GM12872 (cell line): ENCODE measurements at regions not wholly inside any gene's neighbourhood (a gene's known extent, or its start where the extent isn't known, plus 50 kb on each side); places are given as distances from the start of the nearest gene placed in this dataset.

Source experiments
- CTCF ChIP-seq: IDR thresholded peaks from 3 replicates; pipeline ENCODE4 v1.5.1; 2011; ENCODE audit warnings: low read depth, mild to moderate bottlenecking, low read length, moderate library complexity; ENCODE audit not compliant: insufficient read depth

DNA sequence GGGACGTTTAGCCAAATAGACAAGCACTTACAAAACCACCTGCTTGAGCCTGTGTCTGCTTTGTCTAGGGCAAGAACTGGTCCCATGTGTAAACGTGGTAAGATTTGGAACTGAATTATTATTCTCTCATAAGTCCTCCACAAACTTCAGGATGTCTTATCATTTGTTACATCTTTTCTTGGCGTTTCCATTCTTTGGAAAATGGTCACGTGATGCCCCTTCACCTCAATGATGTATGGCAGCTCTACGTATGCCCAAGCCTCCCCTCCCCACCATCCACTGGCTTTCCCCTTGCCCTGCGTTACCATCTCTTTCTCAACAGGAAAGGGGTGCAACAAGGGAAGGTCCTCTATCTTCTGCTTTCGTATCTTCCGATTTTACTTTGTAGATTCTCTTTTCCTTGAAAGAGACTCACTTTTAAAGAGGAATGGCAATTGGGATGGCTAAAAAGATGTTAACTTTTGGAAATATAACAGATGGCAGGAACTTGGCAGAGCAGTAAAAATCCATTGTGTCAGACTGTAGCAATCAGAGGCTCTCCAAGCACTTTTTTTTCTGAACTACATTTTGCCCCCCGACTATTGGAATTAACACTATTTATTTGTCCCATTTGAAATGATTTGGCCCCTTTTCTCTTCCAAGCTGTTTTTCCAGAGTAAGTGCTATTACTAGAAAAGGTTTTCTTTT is 117.6 kb downstream of the FAT3 start:
- TF ChIP-seq CTCF, result no peak

- TF ChIP-seq CTCF, result no peak
Observed at GRCh38 chr11:92342886-92343285, 118.3 kb downstream of the FAT3 start.

DNA sequence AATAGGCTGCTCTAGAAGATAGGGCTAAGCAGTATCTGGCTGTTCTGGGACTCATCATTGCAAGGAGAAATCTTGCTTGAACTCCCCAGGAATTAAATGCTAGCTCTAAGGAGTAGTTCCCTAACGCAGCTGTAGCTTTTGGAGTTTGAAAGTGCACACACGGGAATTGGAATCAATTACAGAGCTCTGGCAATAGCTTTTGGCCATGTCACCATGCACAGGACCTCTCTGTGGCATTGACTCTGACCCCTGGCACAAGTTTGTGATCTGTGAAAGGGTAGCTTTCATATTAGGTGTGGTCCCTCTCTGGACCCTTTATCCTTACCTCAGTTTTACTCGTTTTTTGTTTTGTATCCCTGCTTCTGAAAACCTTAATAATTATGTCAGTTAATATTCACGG is 121.6 kb downstream of the FAT3 start:
- no peak for TF ChIP-seq CTCF

- TF ChIP-seq CTCF, result no peak
Observed at GRCh38 chr11:92347454-92347853, 122.8 kb downstream of the FAT3 start.

GRCh38 chr11:92349486-92350156 is 125.0 kb downstream of the FAT3 start:
- TF ChIP-seq CTCF, result no peak

- no peak for TF ChIP-seq CTCF
Observed at GRCh38 chr11:92357344-92357743, 132.7 kb downstream of the FAT3 start.

DNA sequence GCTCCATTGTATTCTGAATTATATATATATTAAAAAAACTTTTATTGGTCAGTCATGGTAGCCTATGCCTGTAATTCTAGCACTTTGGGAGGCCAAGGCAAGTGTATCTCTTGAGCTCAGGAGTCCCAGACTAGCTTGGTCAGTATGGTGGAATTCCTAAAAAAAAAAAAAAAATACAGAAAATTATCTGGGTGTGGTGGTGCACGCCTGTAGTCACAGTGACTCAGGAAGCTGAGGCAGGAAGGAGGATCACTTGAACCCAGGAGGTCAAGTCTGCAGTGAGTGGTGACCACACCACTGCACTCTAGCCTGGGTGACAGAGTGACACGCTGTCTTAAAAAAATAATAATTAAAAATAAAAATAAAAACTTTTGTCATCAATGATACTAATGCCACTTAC is 133.2 kb downstream of the FAT3 start:
- TF ChIP-seq CTCF, result no peak
